Activated CD4-positive, alpha-beta T cell treated with anti-CD3 and anti-CD28 coated beads for 1 hour (primary cell): ENCODE measurements at regions not wholly inside any gene's neighbourhood (a gene's known extent, or its start where the extent isn't known, plus 50 kb on each side); places are given as distances from the start of the nearest gene placed in this dataset.

Source experiments
- DNase-seq: peaks from one replicate; pipeline ENCODE4 v3.0.0-alpha.2; 2020

GRCh38 chr10:123538401-123539320 lies 127.5 kb upstream of the GPR26 start:
- DNase-seq, result no peak

- no peak for DNase-seq
Observed at GRCh38 chr10:123544986-123545385, 121.2 kb upstream of the GPR26 start.

- no peak for DNase-seq
Observed at GRCh38 chr10:123548770-123549169, 117.4 kb upstream of the GPR26 start.

GRCh38 chr10:123549761-123550454 lies 116.2 kb upstream of the GPR26 start:
- DNase-seq, result no peak

GRCh38 chr10:123550675-123551096 lies 115.5 kb upstream of the GPR26 start:
- DNase-seq, result no peak

- no peak for DNase-seq
Observed at GRCh38 chr10:123551259-123551658, 114.9 kb upstream of the GPR26 start.

GRCh38 chr10:123552760-123553554 lies 113.2 kb upstream of the GPR26 start:
- no peak for DNase-seq

GRCh38 chr10:123553810-123554430 lies 112.2 kb upstream of the GPR26 start:
- no peak for DNase-seq

GRCh38 chr10:123554656-123555055 lies 111.5 kb upstream of the GPR26 start:
- no peak for DNase-seq

- DNase-seq, result no peak
Observed at GRCh38 chr10:123555616-123556015, 110.5 kb upstream of the GPR26 start.

GRCh38 chr10:123556049-123556448 lies 110.1 kb upstream of the GPR26 start:
- DNase-seq, result no peak

- DNase-seq, result no peak
Observed at GRCh38 chr10:123556736-123557135, 109.4 kb upstream of the GPR26 start.

- DNase-seq, result no peak
Observed at GRCh38 chr10:123557366-123558108, 108.6 kb upstream of the GPR26 start.

GRCh38 chr10:123558651-123559050 lies 107.5 kb upstream of the GPR26 start:
- DNase-seq, result no peak

GRCh38 chr10:123559066-123559822 lies 106.9 kb upstream of the GPR26 start:
- DNase-seq, result peak; percentile 56

- no peak for DNase-seq
Observed at GRCh38 chr10:123559823-123560092, 106.4 kb upstream of the GPR26 start.

GRCh38 chr10:123560301-123561140 lies 105.6 kb upstream of the GPR26 start:
- DNase-seq, result no peak

GRCh38 chr10:123561141-123561440 lies 105.1 kb upstream of the GPR26 start:
- no peak for DNase-seq

GRCh38 chr10:123562387-123562786 lies 103.8 kb upstream of the GPR26 start:
- no peak for DNase-seq

- no peak for DNase-seq
Observed at GRCh38 chr10:123562811-123563580, 103.2 kb upstream of the GPR26 start.
